GM19023 (cell line): ENCODE measurements at regions not wholly inside any gene's neighbourhood (a gene's known extent, or its start where the extent isn't known, plus 50 kb on each side); places are given as distances from the start of the nearest gene placed in this dataset.

Experiments
- ATAC-seq: cut with Tn5 transposase; IDR thresholded peaks from one replicate; pipeline ENCODE4 v1.9.1; 2021; ENCODE audit warnings: mild to moderate bottlenecking, moderate library complexity; ENCODE audit not compliant: unreplicated experiment

DNA sequence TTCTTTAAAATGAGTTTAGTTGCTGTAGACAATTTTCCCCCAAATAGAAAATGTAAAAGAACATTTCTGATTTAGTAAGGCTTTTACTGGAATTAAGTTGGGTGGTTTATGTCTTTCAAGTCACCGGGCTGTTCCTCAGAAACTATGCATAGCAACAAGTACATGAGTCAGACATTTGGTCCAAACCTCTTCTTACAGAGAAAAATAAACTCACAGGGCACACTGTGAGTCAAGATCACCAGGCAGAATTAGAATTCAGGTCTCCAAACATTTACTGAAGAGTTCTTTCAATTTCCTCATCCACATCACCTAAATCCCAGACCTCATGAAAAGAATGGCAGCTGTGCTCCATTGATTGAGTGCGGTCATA lies 476.1 kb upstream of the SOX5 start:
- no peak for ATAC-seq

DNA sequence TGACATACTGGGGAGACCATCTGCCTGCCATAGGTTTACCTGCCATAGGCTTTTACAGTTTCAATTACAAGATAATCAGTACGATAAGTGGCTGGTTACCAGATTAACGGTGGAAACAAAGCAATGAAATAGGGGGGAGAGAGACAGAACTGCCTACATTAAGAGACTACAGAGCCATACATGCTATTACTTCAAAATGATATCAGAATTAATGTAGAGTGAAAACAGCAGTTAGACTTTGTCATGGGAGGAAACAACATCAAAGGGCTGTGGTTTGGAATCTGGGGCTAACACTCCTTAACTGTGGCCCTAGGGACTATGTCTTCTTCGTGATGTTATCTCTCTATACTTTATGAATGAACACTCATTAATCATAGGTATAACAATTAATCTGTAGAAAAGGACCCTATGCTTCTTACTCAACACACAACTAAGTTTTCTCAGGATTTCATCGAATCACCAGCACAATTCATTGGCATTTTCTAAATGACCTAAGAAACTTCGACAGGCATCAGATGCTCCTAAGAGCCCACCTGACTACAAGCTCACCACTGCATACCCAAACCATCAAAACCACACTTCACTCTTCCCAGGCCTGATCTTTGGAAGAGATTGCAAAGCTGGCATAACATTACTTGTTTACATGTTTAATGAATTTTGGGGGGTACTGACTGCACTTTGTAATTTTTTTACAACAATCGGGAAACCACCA lies 475.6 kb upstream of the SOX5 start:
- no peak for ATAC-seq

DNA sequence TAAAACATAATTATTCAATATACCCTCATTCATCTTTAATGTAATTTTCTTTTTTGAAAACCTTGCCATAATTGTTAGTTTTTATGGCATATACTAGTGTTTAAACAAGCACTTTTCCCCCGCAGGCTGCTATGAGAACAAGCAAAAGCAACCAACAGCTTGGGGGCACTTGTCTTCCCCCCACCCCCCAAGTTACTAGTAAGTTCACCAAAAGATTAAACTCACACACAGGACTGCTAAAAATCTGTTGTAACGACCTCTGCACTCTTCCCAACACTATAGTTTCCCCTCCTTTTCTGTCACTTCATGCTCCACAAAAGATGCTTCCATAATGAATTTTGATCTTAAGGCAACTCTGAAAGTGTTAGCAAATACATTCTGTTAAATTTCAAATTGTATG lies 474.9 kb upstream of the SOX5 start:
- ATAC-seq, result no peak

DNA sequence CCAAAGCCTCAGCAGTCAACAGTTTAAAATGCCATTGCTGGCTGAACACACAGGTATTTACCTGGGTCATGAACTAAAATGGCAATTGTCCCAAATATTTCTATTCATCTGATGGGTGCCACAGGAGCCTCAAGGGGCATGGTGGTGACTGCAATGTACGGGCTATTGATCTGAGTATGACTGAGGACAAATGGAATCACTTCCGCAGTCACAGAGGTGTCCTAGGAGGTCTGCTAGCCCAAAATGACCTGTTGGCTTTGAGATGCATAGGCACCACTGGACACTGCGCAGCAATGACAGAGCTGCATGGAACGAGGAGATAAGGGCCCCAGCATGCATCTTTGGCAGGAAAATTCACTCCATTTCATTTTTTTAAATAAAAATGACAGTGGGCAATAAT lies 474.1 kb upstream of the SOX5 start:
- no peak for ATAC-seq

DNA sequence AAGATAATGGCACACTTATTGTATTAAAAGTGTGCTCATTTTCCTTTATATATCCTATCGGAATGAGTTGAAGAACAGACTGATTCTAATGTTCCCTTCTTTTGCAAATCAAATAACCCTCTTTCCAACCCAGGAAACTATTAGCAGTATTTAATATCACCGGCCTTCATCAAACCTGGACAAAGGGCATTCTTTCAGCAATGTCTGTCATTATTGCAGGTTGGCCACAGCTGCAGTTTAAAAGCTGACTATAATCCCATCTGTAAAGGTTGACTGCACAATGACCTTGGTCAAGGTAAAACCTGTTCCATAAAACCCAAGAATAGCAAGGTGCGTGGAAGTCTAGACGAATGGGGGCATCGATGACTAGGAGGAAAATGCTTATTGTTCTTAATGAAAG lies 472.3 kb upstream of the SOX5 start:
- ATAC-seq, result no peak

DNA sequence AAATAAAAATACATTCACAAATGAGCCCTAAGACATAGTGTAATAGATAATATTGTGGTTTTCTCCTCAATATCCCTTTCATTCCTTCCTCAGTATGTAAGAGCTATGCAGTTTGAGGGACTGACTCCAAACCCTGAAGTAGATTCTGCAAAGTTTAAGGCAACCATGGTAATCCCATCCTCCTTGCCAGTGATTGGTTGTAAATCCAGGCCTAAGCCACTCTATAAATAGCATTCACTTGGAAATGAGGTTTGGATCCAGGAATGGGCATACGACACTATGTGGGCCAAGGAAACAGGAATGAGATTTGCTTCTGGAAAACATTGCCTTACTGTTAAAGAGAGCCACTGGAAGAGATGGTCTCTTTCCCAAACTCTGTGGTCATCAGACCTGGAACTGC lies 468.7 kb upstream of the SOX5 start:
- no peak for ATAC-seq

DNA sequence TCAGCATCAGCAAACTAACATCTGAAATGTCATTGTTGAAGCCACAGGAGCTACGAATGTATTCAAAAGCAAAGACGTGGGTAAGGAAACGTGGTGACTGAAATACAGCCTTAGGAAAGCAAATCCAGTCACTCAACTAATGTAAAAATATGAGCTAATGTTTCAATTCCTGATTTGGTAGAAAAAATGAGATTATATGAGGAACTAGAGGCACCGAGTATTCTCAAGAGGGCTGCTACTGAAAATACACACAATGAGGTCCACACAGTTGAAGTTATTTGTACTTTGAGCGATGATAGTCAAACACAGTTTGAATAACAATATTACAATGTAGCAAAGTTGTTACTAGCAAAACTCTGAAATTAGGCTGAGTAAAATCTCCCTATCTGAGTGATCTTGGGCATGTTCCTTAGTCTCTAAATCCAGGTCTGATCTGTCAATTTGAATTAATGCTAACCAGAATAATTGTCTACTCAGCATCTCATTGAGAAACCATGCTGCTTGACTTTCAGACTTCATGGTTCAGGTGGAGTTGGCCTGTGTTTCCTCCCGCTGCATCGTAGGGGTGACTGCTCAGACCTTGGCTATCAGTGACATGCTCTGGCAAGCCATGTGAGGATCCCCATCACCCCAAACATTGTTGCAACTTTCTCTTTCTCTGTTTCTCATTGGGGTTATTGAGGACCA lies 467.1 kb upstream of the SOX5 start:
- ATAC-seq, result no peak

DNA sequence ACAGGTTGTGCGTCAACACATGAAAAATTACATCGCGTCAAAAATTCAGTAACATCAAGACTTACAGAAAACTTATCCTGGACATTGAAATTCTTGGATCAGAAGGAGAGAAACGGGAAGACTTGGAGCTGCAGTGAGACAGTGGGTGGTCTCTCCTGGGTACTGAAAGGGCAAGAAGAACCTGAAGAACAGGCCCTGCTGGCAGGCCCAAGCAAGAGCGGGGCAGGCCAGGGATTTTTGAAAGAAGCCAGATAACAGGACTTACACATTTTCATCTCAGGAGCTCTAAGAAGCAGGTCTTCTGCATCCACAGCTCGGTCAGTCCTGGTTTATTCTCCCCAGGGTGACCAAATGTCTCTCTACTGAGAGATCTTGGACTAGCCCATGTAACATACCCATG lies 466.5 kb upstream of the SOX5 start:
- ATAC-seq, result no peak

DNA sequence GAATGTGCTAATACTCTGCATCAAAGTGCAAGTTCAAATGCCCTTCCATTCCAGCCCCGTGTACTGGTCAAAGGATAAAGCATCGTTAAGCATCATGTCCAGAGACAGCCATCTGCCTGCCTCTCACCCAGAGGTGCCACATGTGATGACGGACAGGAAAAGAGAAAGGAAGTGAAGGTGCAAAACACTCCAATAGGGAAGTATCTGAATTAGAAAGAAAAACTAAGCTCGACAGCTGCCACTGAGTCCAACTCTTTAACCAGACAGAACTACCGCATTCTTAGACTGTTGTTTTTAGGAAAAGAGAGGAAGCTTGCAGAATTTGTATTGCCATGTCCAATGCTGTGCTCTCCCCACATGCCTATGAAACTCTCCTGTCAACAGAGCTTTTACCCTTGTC lies 465.0 kb upstream of the SOX5 start:
- no peak for ATAC-seq

DNA sequence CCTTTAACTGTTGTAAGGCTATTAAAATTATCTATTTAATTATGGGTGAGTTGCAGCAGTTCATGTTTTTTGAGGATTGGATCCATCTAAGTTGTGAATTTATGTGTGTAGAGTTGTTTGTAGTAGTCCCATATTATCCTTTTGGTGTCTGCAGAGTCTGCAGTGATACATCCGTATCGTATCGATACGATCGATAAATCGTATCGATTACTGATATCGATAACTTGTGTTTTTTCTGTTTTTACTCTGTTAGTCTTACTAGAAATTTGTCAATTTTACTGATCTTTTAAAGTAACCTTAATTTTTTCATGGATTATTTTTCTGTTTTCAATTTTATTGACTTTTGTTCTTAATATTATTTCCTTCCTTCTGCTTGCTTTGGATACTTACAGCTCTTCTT lies 462.5 kb upstream of the SOX5 start:
- ATAC-seq, result no peak

DNA sequence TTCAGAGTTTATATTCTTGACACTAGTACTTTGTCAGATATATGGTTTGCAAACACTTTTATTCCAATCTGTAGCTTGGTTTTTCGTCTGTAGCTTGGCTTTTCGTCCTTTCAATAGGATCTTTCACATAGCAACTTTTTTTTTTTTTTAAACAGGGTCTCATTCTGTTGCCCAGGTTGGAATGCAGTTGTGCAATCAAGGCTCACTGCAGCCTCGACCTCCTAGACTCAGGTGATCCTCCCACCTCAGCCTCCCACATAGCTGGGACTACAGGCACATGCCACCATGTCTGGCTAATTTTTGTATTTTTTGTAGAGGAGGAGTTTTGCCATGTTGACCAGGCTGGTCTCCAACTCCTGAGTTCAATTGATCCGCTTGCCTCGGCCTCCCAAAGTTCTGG lies 460.4 kb upstream of the SOX5 start:
- ATAC-seq, result no peak

DNA sequence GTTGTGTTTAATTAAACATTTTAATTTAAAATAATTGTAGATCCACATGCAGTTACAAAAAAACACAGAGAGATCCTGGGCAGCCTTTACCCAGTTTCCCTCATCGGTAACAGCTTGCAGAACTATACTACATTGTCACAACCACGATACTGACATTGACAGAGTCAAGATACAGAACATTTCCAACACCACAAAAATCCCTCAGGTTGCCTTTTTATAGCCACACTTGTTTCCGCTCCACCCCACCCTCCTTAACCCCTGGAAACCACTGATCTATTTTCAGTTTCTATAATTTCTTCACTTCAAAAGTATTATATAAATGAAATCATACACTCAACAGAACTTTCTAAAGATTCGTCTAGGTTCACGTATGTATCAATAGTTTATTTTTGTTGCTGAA lies 458.8 kb upstream of the SOX5 start:
- ATAC-seq, result no peak

DNA sequence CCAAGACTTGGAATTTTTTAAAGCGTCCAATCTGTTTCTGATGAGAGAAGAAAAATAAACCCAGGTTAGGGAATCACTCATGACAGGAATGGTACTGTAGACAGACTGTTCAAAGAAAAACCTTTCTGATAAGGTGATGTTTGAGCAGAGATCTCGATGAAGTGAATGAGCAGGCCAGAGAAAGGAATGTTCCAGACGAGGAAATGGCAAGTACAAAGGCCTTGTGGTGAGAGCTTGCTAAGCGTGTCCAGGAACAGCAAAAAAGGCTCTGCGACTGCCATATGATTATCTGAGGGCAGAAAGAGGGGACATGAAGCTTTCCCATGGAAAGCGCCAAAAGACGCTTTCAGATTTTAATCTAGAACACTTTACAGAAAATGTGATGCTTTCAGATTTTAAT lies 458.4 kb upstream of the SOX5 start:
- no peak for ATAC-seq

DNA sequence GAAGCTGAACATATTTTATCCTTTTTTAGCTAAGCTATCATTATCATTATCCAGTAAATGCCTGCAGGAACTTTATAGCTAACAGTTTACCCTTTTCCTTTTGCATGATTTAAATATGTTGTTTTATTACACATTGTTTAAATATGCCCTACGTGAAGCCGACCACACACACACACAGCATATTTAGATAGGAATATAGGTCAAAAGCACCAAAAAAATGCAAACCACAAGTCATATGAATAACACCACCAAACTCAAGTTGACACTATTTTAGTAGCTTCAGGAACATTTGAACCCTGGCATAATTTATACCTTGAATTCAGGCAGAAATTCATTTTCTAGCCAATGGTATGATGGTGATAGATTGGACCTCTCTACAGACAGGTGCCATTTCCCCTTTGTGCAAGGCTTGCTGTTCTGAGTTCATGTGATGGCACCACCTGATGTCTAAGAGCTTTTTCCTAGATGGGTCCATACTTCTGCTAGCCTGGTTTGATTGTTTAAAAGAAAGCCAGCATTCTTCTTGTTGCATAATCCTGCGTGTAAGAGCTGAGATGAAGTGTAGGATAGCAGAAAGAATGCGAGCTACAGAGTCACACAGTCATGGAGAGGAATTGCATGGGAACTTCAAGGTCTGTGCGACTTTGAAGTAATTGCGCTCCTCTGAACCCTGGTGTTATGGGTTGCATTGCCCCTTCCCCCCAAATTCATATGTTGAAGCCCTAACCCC lies 454.8 kb upstream of the SOX5 start:
- no peak for ATAC-seq

DNA sequence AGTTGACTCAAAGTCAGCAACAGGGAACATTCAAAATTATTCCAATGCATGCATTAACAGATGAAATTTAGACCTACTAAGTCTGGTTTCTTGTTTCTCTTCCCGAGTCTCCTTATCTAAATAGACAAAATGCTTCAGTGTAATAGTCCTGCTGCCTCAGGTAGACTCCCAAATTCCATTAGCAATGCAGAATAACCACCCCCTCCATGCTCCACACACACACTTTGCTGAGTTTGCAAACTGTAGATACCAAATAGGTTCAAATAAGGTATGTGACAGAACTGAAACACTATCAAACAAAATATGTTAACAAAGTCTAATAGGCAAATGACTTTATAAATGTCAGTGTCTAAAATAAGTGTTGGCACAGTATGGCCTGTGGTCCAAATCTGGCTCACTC lies 451.1 kb upstream of the SOX5 start:
- ATAC-seq, result no peak

DNA sequence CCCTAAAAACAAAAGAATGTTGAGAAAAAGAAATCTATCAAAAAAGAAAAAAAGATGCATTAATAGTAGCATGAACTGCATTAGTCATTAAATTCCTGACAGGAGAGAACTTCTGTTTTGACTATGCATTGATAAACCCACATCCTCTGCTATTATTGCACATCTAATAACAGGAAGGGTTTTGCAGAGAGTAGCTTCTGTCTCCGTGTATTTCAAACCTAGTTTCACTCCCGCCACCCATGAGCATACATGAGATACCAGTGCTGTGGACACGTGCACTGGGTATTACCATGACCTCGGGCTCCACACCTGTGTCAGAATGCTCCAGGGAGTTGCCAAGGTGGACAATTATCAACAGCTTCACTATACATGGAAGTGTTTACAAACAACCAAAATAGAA lies 449.1 kb upstream of the SOX5 start:
- ATAC-seq, result peak; percentile 76

DNA sequence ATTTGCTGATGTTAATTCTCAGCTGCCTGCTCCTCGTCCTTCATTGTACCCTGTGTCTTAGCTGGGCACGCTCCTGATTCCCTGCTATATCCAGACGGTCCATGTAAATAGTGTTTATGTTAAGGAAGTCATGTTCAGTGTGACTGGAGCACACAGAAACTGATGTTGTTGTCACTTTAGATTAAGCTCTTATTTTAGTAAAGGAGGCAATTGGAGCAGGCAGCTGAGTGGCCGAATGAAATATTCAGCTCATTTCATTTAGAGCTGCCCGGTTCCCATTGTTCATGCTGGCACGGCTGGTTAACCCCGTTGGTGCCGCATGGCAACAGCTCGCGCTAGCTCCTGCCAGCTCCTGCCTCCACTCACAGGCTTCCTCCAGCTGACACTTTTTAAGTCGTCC lies 446.8 kb upstream of the SOX5 start:
- ATAC-seq, result no peak

DNA sequence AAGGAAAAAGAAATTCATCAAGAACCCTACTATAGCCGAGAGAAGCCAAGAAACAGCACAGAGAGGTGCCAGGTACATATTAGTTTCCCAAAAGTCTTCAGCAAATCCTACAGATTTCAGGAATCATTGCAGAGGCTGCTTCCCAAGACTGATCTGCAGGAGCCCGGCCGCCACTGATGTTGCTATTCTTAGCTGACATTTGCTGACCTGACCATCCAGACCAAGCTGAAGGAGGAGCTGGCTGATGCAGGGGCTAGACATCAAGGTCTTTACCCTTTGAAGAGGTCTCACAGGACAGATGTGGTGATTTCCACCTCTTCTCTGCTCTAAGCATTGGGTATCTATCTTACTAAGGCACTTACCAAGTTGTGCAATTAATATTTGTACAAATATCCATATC lies 444.8 kb upstream of the SOX5 start:
- no peak for ATAC-seq

DNA sequence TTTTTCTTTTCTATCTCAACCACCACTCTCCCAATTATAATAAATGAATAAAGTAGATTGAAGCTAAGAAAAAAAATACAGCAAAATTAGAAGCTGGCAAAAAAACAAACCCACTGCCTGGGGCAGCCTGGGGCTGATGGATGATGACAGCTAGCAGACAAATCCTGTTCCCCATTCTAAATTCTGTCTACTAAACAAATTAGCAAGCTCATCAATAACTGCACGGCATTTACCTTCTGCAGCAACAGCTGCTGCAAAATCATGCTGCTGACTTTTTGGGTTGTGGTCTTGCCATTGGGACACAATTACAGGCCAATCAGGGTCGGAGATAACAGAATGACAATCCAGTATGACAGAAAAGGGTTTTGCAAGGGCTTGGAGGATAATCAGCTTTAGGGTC lies 443.6 kb upstream of the SOX5 start:
- no peak for ATAC-seq

DNA sequence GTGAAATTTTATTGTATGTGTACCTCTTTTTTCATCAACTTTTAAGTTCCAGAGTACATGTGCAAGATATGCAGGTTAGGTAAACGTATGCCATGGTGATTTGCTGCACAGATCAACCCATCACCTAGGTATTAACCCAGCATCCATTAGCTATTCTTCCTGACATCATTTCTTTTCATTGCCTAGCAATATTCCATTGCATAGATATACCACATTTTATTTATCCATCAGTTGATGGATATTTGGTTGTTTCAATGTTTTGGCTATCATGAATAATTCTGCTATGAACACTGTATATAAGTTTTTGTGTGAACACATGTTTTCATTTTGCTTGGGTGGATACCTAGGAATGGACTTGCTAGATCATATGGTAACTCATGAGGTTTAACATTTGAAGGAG lies 439.9 kb upstream of the SOX5 start:
- no peak for ATAC-seq

DNA sequence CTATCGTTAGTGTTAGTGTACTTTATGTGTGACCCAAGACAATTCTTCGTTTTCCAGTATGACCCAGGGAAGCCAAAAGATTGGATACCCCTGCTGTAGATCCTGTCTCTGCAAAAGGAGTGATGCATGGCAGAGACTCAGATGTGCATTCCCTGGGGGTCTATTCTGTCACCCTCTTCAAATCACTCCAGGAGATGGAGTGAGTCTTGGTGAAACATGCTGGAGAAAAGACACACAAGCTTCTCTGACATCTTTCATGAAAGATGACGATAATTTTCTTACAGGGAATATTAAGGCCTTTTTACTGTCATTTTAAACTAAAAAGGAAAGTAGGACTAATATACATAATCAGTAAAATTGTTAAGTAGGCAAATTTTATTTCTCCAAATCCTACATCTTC lies 437.9 kb upstream of the SOX5 start:
- ATAC-seq, result no peak

DNA sequence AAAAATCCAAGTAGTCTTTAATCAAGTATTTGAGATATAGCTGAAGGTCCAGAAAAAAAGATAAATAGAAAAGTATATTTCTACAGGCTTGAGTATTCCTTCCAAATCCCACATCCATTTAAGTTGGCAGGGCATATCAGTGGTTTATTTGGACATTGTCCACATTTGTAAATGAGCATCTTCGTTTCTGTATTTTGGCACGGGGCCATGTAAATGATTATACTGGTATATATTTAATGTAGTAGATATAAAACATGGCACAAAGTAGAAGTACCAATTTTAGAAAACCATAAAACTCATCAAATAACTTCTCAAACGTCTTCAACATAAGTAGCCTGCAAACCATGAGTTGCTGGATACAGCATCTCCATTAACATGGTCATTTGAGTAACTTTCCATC lies 437.4 kb upstream of the SOX5 start:
- no peak for ATAC-seq
